Fibroblast of lung (primary cell): ENCODE measurements at regions not wholly inside any gene's neighbourhood (a gene's known extent, or its start where the extent isn't known, plus 50 kb on each side); places are given as distances from the start of the nearest gene placed in this dataset.

ENCODE experiments used
- CTCF ChIP-seq, 2 donors: IDR thresholded peaks in 1 of 2; conservative IDR thresholded peaks in 1 of 2; 1 replicate in 1 of 2; 2 replicates in 1 of 2; pipeline ENCODE4 v1.5.1; 2011 to 2012; ENCODE audit warnings: low read length in 2 of 2, control low read depth in 1 of 2, inconsistent platforms in 1 of 2, low read depth in 1 of 2, mild to moderate bottlenecking in 1 of 2
- EZH2 ChIP-seq: IDR thresholded peaks from 2 replicates; pipeline ENCODE4 v1.5.1; 2012; ENCODE audit warnings: low read length, control low read depth, mild to moderate bottlenecking; ENCODE audit errors: missing control alignments

GRCh38 chr9:90287567-90288274 is 354.9 kb downstream of the DIRAS2 start:
- TF ChIP-seq CTCF (conservative IDR thresholded peaks at IDR 0.05 in 1 of 2, IDR thresholded peaks at IDR 0.05 in 1 of 2; ENCODE audit: low read depth in 1 of 2, low read length in 2 of 2) (no peak), EZH2 (no peak)
